SHP77 treated with DMSO at 0.1 percent for 48 hours (cell line): ENCODE measurements at regions not wholly inside any gene's neighbourhood (a gene's known extent, or its start where the extent isn't known, plus 50 kb on each side); places are given as distances from the start of the nearest gene placed in this dataset.
"Not testable (repeated sequence)": the region's sequence is repeated elsewhere in the genome, so short reads cannot be mapped to it uniquely, and the experiment has no call there.

Source experiments
- DNase-seq: peaks from one replicate; lab custom pipeline; 2025; lab: John Stamatoyannopoulos, UW

GRCh38 chr5:163789870-163790269 is 284.5 kb downstream of the MAT2B start:
- no peak for DNase-seq

GRCh38 chr5:163790497-163790896 is 285.1 kb downstream of the MAT2B start:
- no peak for DNase-seq

- no peak for DNase-seq
Measured at GRCh38 chr5:163794993-163795392, 289.6 kb downstream of the MAT2B start.

- no peak for DNase-seq
Measured at GRCh38 chr5:163807781-163808180, 302.4 kb downstream of the MAT2B start.

GRCh38 chr5:163809473-163809872 is 304.1 kb downstream of the MAT2B start:
- no peak for DNase-seq

- no peak for DNase-seq
Measured at GRCh38 chr5:163813900-163814299, 308.5 kb downstream of the MAT2B start.

GRCh38 chr5:163815240-163815791 is 309.9 kb downstream of the MAT2B start:
- no peak for DNase-seq

GRCh38 chr5:163821142-163821541 is 315.7 kb downstream of the MAT2B start:
- no peak for DNase-seq

GRCh38 chr5:163822548-163822947 is 317.1 kb downstream of the MAT2B start:
- no peak for DNase-seq

- DNase-seq, result no peak
Measured at GRCh38 chr5:163825661-163826060, 320.2 kb downstream of the MAT2B start.

GRCh38 chr5:163826201-163826600 is 320.8 kb downstream of the MAT2B start:
- DNase-seq, result no peak

GRCh38 chr5:163832155-163832554 is 326.7 kb downstream of the MAT2B start:
- no peak for DNase-seq

- no peak for DNase-seq
Measured at GRCh38 chr5:163838738-163839137, 333.3 kb downstream of the MAT2B start.

GRCh38 chr5:163846512-163846911 is 341.1 kb downstream of the MAT2B start:
- no peak for DNase-seq

GRCh38 chr5:163855754-163856153 is 350.3 kb downstream of the MAT2B start:
- DNase-seq, result no peak

- no peak for DNase-seq
Measured at GRCh38 chr5:163861670-163862069, 356.3 kb downstream of the MAT2B start.

GRCh38 chr5:163867324-163867723 is 361.9 kb downstream of the MAT2B start:
- DNase-seq, result no peak

- no peak for DNase-seq
Measured at GRCh38 chr5:163867738-163868137, 362.3 kb downstream of the MAT2B start.

- no peak for DNase-seq
Measured at GRCh38 chr5:163869581-163869980, 364.2 kb downstream of the MAT2B start.

GRCh38 chr5:163870441-163870840 is 365.0 kb downstream of the MAT2B start:
- DNase-seq, result no peak

GRCh38 chr5:163874431-163874830 is 369.0 kb downstream of the MAT2B start:
- DNase-seq, result no peak

GRCh38 chr5:163874912-163875311 is 369.5 kb downstream of the MAT2B start:
- DNase-seq, result not testable (repeated sequence)

- no peak for DNase-seq
Measured at GRCh38 chr5:163877865-163878264, 372.4 kb downstream of the MAT2B start.

GRCh38 chr5:163878490-163878889 is 373.1 kb downstream of the MAT2B start:
- no peak for DNase-seq

- DNase-seq, result no peak
Measured at GRCh38 chr5:163880302-163880701, 374.9 kb downstream of the MAT2B start.
